ENCODE measurements at regions not wholly inside any gene's neighbourhood (a gene's known extent, or its start where the extent isn't known, plus 50 kb on each side); places are given as distances from the start of the nearest gene placed in this dataset.

DNA sequence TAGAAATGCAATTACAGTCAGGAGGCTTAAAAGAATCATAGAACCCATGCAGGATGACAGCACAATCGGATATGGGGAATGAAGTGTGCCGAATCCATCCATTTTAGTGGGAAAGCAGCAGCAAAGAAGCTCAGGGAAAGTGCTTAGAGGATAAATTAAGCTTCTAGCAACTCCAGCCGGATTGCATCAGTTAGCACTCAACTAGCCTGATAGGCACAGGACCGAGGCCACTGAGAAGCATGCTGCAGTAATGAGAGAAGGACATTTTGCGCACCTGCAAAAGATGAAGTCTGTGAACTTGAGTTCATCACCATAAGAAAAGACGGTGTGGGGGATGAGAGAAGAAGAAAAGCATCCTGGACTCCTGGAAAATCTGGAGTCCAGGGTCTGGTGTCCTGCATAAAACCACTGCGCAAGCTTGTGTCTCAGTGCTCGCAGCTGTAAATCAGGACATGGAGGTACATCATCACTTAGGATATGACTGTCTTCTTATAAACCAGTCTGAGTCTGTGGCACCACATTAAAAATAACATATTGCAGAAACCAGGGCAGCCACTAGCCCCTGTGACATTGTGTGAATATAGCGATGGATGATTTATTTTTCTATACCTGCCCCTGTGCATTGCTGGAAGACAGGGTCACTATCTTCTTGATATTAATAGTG lies 665.5 kb upstream of the SOX11 start:
- no peak for DNase-seq

DNA sequence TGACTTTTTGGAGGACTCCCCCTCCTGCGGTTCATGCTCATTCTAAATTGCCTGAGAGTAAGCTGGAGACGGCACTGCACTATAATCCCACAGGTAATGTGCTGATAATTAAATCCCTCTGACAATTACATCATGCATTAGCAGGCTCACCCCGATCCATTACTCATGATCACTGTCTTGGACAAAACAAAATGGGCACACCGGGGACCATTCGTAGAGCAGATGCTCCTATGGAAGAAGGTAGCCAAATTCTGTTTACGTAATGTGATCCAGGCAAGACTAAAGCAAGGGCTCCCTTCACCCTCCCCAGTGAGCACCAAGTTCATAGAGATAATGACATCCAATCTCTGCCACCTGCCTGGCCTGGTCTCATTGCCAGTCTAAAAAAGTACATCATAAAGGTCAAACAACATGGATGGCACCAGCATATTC lies 657.1 kb upstream of the SOX11 start:
- DNase-seq = no peak

- no peak for DNase-seq
Measured at GRCh38 chr2:5036256-5036655, 655.9 kb upstream of the SOX11 start.

DNA sequence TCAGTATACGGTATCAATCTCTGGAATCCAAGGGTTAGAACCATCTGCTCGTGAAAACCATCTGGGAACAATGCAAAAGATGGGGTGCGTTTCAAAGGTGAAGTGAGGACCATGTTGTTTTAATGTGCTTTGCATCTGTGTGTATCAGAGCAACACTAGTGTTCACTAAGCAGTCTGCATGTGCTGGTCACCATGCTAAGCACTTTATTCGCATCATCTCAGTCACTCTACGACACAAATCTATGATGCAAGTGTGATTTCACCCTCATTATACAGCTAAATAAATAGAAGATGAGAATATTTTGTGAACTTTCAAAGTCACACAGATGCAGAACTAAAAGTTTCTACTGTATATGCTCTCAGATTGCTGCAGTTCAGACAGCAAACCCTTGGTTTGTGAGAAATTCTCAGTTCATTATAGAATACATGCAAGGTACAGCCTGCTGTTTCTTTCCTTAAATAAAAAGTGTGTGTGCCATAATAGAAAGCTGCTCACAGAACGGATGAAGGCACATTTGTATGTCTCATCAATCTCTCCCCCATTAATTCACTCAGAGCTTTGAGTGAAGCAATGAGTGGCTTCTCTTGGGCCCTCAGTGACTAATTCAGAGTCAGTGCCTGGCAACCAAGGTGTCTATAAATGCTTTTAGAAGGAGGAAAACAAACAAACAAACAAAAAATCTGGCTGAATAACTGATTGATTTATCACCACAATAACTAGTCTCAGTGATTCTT lies 652.8 kb upstream of the SOX11 start:
- no peak for DNase-seq

DNA sequence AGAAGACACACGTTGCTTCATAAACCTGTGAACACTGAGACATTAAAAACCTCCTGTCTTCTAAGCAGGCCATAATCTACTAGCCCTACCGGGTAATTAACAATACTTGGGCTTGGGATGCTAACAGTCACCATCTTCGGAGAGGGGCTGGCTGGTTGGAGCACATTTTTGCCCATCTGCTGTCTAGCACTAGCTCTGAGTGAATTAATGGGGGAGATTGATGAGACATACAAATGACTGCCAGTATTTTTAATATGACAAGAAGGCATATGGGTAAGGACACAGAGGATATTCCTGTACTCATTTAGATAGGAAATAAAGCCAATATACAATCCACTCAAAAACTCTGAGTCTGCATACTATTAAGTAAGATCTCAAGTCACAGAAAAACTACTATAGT lies 651.6 kb upstream of the SOX11 start:
- no peak for DNase-seq

DNA sequence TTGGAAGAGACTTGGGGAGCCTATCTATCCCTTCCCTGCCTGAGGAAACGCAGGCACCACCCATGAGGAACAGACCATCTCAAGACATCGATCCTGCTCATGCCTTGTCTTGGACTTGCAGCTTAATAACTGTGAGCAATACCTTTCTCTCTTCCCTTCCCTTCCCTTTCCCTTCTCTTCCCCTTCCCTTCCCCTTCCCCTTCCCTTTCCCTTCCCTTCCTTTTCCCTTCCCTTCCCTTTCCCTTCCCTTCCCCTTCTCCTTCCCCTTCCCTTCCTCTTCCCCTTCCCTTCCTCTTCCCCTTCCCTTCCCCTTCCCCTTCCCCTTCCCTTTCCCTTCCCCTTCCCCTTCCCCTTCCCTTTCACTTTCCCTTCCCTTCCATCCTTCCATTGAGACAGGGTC lies 650.7 kb upstream of the SOX11 start:
- DNase-seq = no peak

DNA sequence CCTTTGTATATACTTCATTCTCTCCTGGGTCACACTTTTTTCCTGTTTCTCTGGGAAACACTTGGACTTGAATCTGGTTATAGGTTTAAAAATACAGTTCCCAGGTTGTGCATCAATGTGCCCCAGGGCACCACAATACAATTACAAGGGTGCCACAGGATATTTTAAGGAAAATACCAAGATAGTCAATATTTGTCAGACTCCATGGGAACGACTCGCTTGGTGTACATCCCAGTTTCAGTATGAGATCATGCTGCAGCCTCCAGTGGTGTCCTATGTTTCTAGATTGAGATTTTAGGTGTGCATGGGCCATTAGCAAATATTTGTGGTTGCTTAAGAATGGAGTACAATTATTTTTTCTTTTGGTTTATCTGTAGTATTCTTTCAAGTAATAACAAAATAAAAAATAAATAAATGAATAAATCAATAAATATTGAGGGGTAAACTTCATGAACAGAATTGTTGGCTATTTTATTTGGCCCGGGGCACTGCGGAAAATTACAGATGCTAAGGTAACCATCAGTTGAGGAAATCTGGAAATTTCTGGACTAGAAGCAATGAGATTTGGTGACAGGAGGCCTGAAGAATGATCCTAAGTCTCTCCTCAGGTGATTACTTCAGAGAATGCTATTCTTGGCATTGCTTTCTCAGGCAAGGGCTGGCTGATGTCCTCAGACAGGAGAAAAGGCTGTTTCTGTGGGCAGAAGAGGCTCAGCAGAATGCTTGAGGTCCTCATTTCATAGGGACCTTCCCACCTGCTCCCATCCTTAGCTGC lies 649.3 kb upstream of the SOX11 start:
- no peak for DNase-seq

GRCh38 chr2:5051300-5051699 lies 640.9 kb upstream of the SOX11 start:
- DNase-seq = no peak

DNA sequence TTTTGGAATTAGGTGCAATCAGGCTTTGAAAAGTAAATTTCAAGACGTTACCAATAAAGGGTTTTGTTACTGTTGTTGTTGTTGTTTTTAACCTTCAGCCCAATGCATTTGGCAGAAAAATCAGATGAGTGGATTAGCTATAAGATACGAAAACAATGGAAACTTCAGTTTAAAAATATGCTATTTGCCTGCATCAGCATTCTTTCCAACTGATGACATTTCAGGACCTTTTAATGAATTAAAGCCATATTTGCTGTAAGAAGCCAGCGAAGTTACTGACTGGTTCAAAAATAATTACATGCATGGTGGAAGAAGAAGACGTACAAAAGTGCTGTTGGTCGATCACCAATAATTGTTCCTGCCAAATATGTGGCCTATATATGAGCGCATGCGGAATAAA lies 639.3 kb upstream of the SOX11 start:
- no peak for DNase-seq

GRCh38 chr2:5057891-5058351 lies 634.3 kb upstream of the SOX11 start:
- DNase-seq = no peak

- no peak for DNase-seq
Measured at GRCh38 chr2:5060956-5061355, 631.2 kb upstream of the SOX11 start.

DNA sequence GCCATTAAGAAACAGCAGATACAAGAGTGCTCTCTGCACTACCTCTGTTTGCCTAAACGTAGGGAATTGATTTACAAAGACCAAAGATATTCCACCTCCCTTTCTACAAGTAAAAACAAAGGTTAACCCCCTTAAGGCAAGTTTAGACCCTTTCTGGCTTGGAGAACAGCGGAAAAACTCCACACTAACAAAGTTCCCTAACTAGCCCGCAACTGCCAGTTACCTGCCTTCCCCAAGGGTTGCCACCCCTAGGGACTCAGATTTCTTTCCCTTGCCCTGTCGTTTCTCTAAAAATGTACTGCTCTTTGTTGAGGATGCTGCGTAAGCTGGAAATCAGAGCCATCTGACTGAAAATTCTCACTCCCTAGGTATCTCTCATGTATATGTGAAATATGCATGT lies 627.5 kb upstream of the SOX11 start:
- DNase-seq = no peak

DNA sequence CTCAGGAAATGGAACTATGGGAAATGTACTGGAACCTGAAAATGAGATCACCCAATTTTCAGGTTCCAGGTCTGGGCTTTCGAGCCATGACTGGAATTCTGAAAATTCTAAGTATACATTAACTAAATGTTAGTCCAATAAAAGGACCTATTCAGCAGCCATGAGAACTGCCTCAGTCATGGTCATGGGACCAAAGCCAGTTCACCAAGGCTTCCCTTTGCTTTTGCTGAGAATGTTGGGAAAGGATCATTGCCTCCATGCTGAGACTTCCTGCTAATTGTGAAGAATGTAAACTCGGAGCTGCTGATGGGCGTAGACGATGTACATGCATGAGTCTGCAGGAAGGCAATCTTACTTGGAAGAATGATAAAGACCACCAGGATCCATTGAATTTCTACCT lies 624.4 kb upstream of the SOX11 start:
- DNase-seq = no peak

DNA sequence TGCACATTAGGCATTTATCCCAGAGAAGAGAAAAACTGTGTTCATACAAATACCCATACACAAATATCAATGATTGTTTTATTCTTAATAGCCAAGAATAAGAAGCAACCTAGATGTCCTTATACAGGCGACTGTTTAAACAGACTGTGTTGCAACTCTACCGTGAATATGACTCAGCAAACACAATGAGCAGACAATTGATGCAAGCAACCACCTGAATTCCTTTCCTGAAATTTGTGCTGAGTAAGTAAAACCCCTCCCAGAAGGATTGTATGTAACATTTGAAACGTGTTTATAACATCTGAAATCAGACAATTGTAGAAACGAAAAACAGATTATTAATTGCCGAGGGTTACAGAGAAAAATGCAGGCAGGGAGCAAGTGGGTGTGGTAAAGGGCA lies 621.9 kb upstream of the SOX11 start:
- no peak for DNase-seq

DNA sequence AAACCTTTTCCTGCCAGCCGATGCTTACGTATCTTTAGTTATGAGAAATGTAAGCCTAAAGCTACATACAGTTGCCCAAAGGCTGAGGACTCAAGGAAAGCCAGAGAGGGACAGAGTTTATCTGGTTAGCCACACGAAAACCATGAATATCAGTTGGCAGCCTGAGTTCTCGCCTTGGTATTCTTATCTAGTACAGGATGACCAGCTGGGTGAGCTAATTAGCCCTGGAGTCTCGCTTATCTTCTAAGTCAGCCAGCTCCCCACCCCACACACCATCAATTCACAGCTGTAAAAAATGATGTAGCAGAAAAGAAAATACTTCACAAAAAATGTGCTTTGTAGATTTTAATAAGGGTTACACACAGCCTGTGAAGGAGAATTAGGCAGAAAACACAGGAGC lies 617.5 kb upstream of the SOX11 start:
- no peak for DNase-seq

- no peak for DNase-seq
Measured at GRCh38 chr2:5076599-5076998, 615.6 kb upstream of the SOX11 start.

- no peak for DNase-seq
Measured at GRCh38 chr2:5077479-5078089, 614.6 kb upstream of the SOX11 start.

DNA sequence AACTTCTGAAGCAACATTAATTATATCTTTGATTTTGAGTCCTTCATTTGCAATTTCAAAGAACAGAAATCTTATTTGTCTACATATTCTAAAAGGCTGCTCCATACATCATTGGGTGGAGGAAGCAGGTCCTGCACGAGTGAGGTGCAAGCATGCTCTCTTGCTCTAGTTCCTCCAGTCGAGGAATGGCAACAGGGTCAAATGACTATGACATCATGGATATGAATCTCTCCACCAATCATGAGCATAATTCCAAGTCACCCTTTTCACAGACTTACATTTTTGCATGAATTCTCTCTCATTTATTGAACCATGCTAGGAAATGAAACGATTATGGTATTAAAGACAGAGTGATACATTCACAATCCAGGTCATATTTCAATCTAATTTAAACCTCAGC lies 608.8 kb upstream of the SOX11 start:
- no peak for DNase-seq

DNA sequence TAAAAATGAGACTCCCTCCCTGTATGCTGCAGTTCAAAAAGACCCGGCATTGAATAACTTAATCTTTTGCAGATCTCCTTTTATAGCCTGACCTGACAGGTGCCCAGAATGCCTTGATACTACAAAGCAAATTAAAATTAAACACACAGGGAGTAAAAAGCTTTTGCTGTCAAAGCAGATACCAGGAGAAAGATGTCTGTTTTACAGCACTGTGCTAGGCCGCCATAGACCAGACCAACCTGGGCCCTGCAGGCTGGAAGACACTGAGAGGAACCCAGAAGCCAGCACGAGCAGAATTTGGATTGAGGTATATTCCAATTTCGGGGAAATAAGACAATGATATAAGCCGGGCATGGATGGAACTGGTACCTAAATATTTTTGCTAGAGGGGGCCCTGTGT lies 602.8 kb upstream of the SOX11 start:
- DNase-seq = no peak

DNA sequence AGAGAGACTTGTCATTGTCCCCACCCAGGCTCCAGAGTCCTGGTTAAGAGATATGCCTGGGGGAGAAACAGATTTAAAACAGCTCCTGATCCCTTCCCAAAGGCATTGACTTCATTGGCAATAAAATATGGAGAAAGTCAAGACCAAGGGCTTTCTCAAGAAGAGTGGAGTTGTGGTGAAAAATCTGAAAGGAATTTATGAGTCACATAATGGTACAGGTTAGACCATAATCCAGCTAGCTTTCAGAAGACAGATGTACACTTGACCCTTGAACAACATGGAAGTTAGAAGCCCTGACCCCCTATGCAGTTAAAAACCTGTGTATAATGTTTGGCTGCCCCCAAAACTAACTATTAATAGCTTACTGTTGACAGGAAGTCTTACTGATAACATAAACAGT lies 599.1 kb upstream of the SOX11 start:
- DNase-seq = no peak

DNA sequence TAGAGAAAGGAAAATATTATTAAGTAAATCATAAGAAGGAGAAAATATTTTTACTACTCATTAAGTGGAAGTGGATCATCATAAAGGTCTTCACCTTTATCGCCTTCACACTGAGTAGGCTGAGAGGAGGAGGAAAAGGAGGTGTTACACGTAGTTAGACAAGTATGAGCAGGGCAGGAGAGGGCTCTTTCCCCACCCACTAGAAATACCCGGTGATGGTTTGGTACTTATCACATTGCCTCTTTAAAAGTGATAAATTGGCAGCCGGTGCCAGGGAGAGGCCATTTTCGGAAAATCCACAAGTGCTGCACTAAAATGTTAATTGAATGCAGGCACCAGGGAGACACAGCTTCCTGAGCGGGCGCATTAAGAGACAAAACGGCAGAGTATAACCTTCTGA lies 598.7 kb upstream of the SOX11 start:
- DNase-seq = no peak

GRCh38 chr2:5094192-5094591 lies 598.0 kb upstream of the SOX11 start:
- no peak for DNase-seq

- no peak for DNase-seq
Measured at GRCh38 chr2:5098286-5098685, 593.9 kb upstream of the SOX11 start.

DNA sequence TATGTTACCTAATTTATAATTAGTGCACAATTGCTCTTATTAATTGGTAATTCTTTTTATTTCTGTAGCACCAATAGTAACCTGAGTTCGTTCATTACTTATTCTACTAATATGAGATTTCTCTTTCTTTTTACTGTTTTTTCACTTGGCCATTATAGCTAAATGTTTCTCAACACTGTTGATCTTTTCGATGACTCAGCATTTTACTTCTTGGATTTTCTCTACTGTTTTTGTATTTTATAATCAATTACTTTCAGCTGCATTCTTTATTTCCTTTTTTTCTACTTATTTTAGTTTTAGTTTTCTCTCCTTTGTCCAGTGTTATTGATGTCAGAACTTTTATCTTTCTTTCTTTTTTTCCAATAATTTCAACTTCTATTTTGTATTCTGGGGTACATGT lies 589.4 kb upstream of the SOX11 start:
- no peak for DNase-seq
